ENCODE measurements at regions not wholly inside any gene's neighbourhood (a gene's known extent, or its start where the extent isn't known, plus 50 kb on each side); places are given as distances from the start of the nearest gene placed in this dataset.
"Not testable (repeated sequence)": the region's sequence is repeated elsewhere in the genome, so short reads cannot be mapped to it uniquely, and the experiment has no call there.

- in situ Hi-C loops (cut with MboI; ENCODE audit: low sequenced_read_pairs, unreplicated experiment), result no loop called here
- TF ChIP-seq CTCF (IDR thresholded peaks at IDR 0.05; ENCODE audit: borderline replicate concordance, control extremely low read depth, extremely low read depth, insufficient read depth, missing control alignments), result no peak
- no peak for DNase-seq (ENCODE audit: low spot score)
Observed at GRCh38 chrX:94655180-94655579, 981.2 kb downstream of the FAM133A start.

GRCh38 chrX:94662689-94663088, 988.7 kb downstream of the FAM133A start:
- TF ChIP-seq CTCF (IDR thresholded peaks at IDR 0.05; ENCODE audit: borderline replicate concordance, control extremely low read depth, extremely low read depth, insufficient read depth, missing control alignments), result no peak
- in situ Hi-C loops (cut with MboI; ENCODE audit: low sequenced_read_pairs, unreplicated experiment), result no loop called here
- DNase-seq (ENCODE audit: low spot score), result no peak

GRCh38 chrX:94676285-94676684, 1002.3 kb downstream of the FAM133A start:
- in situ Hi-C loops (cut with MboI; ENCODE audit: low sequenced_read_pairs, unreplicated experiment), result no loop called here
- DNase-seq (ENCODE audit: low spot score), result no peak
- no peak for TF ChIP-seq CTCF (IDR thresholded peaks at IDR 0.05; ENCODE audit: borderline replicate concordance, control extremely low read depth, extremely low read depth, insufficient read depth, missing control alignments)

GRCh38 chrX:94686071-94686470, 1012.1 kb downstream of the FAM133A start:
- in situ Hi-C loops (cut with MboI; ENCODE audit: low sequenced_read_pairs, unreplicated experiment), result no loop called here
- TF ChIP-seq CTCF (IDR thresholded peaks at IDR 0.05; ENCODE audit: borderline replicate concordance, control extremely low read depth, extremely low read depth, insufficient read depth, missing control alignments), result no peak

GRCh38 chrX:94695910-94696309, 1021.9 kb downstream of the FAM133A start:
- in situ Hi-C loops (cut with MboI; ENCODE audit: low sequenced_read_pairs, unreplicated experiment), result no loop called here
- no peak for TF ChIP-seq CTCF (IDR thresholded peaks at IDR 0.05; ENCODE audit: borderline replicate concordance, control extremely low read depth, extremely low read depth, insufficient read depth, missing control alignments)
- no peak for DNase-seq (ENCODE audit: low spot score)

More at GRCh38 chrX:94686071-94686470, 1012.1 kb downstream of the FAM133A start:
- no peak for DNase-seq (ENCODE audit: low spot score)

GRCh38 chrX:94704348-94705256, 1030.6 kb downstream of the FAM133A start:
- DNase-seq (ENCODE audit: low spot score); in situ Hi-C loops (cut with MboI; ENCODE audit: low sequenced_read_pairs, unreplicated experiment): not testable (repeated sequence)

- no peak for TF ChIP-seq CTCF (IDR thresholded peaks at IDR 0.05; ENCODE audit: borderline replicate concordance, control extremely low read depth, extremely low read depth, insufficient read depth, missing control alignments)
- DNase-seq (ENCODE audit: low spot score), result no peak
- in situ Hi-C loops (cut with MboI; ENCODE audit: low sequenced_read_pairs, unreplicated experiment), result no loop called here
Observed at GRCh38 chrX:94721386-94721785, 1047.4 kb downstream of the FAM133A start.
